ENCODE measurements at regions not wholly inside any gene's neighbourhood (a gene's known extent, or its start where the extent isn't known, plus 50 kb on each side); places are given as distances from the start of the nearest gene placed in this dataset.
"Not testable (repeated sequence)": the region's sequence is repeated elsewhere in the genome, so short reads cannot be mapped to it uniquely, and the experiment has no call there.

DNA sequence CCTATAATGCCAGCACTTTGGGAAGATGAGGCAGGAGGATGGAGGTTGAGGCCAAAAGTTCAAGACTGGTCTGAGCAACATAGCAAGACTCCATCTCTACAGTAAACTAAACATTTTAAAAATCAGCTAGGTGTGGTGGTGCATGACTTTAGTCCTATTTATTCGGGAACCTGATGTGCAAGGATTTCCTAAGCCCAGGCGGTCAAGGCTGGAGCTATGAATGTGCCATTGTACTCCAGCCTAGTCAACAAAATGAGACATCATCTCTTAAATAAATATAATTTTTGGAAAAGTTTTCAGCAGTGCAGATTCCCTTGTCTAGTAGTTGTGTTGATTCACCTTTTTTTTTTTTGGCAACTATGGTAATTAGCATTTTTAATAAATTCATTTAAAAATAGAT is 928.7 kb upstream of the PRKX start:
- H3K4me3 ChIP-seq, result no peak overlapping the region
- H3K27me3 ChIP-seq, result no peaks in the 10 kb centered on the region
- no peak for TF ChIP-seq POLR2AphosphoS5 (IDR thresholded peaks at IDR 0.05)
- TF ChIP-seq EP300 (IDR thresholded peaks at IDR 0.05), result no peak
- TF ChIP-seq POLR2A (IDR thresholded peaks at IDR 0.05), result no peak
- TF ChIP-seq, protein P1, sequence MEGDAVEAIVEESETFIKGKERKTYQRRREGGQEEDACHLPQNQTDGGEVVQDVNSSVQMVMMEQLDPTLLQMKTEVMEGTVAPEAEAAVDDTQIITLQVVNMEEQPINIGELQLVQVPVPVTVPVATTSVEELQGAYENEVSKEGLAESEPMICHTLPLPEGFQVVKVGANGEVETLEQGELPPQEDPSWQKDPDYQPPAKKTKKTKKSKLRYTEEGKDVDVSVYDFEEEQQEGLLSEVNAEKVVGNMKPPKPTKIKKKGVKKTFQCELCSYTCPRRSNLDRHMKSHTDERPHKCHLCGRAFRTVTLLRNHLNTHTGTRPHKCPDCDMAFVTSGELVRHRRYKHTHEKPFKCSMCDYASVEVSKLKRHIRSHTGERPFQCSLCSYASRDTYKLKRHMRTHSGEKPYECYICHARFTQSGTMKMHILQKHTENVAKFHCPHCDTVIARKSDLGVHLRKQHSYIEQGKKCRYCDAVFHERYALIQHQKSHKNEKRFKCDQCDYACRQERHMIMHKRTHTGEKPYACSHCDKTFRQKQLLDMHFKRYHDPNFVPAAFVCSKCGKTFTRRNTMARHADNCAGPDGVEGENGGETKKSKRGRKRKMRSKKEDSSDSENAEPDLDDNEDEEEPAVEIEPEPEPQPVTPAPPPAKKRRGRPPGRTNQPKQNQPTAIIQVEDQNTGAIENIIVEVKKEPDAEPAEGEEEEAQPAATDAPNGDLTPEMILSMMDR (IDR thresholded peaks at IDR 0.05), result no peak
- no peaks in the 10 kb centered on the region for H3K4me1 ChIP-seq
- H3K36me3 ChIP-seq, result no peaks in the 10 kb centered on the region
- no peak for DNase-seq
- intact Hi-C loops (cut with DNase I), result no loop called here
- H3K9me3 ChIP-seq, result no peaks in the 10 kb centered on the region
- 80 to 92% methylated on average over 2 of the region's 2 CpGs for WGBS, 2 donors
- H3K27ac ChIP-seq, result no peak overlapping the region

GRCh38 chrX:4638036-4638435 is 924.6 kb upstream of the PRKX start:
- TF ChIP-seq POLR2AphosphoS5 (IDR thresholded peaks at IDR 0.05) (no peak), EP300 (IDR thresholded peaks at IDR 0.05) (no peak), POLR2A (IDR thresholded peaks at IDR 0.05) (no peak)
- TF ChIP-seq, protein P1 (IDR thresholded peaks at IDR 0.05), result no peak
- intact Hi-C loops (cut with DNase I), result no loop called here
- Histone ChIP-seq H3K27me3 (no peaks in the 10 kb centered on the region), H3K36me3 (no peaks in the 10 kb centered on the region), H3K27ac (no peak overlapping the region), H3K4me3 (no peak overlapping the region), H3K4me1 (no peaks in the 10 kb centered on the region), H3K9me3 (no peaks in the 10 kb centered on the region)
- DNase-seq, result no peak
- 82 to 84% methylated on average over 4 of the region's 4 CpGs for WGBS, 2 donors

GRCh38 chrX:4627414-4627813 is 914.0 kb upstream of the PRKX start:
- intact Hi-C loops (cut with DNase I), result no loop called here
- TF ChIP-seq POLR2A (IDR thresholded peaks at IDR 0.05) (no peak), EP300 (IDR thresholded peaks at IDR 0.05) (no peak), POLR2AphosphoS5 (IDR thresholded peaks at IDR 0.05) (no peak)
- TF ChIP-seq, protein P1 (IDR thresholded peaks at IDR 0.05), result no peak
- H3K4me3 ChIP-seq, result no peak overlapping the region

GRCh38 chrX:4622486-4623167 is 909.2 kb upstream of the PRKX start:
- Histone ChIP-seq H3K4me3 (no peak overlapping the region), H3K9me3 (no peaks in the 10 kb centered on the region), H3K36me3 (no peaks in the 10 kb centered on the region), H3K27ac (no peak overlapping the region), H3K27me3 (no peaks in the 10 kb centered on the region), H3K4me1 (no peaks in the 10 kb centered on the region)
- no peak for DNase-seq
- TF ChIP-seq POLR2AphosphoS5 (IDR thresholded peaks at IDR 0.05) (no peak), POLR2A (IDR thresholded peaks at IDR 0.05) (no peak), EP300 (IDR thresholded peaks at IDR 0.05) (no peak)
- TF ChIP-seq, protein P1 (IDR thresholded peaks at IDR 0.05), result no peak
- WGBS, 2 donors, result 29 to 58% methylated on average over 5 of the region's 5 CpGs
- intact Hi-C loops (cut with DNase I), result no loop called here

More at GRCh38 chrX:4627414-4627813, 914.0 kb upstream of the PRKX start:
- H3K27me3 ChIP-seq, result no peaks in the 10 kb centered on the region
- H3K36me3 ChIP-seq, result no peaks in the 10 kb centered on the region
- 65 to 77% methylated on average over 1 of the region's 1 CpG for WGBS, 2 donors
- DNase-seq, result no peak
- H3K9me3 ChIP-seq, result no peaks in the 10 kb centered on the region
- no peak overlapping the region for H3K27ac ChIP-seq
- H3K4me1 ChIP-seq, result no peaks in the 10 kb centered on the region

- intact Hi-C loops (cut with DNase I); H3K27me3 ChIP-seq; H3K36me3 ChIP-seq; DNase-seq; H3K4me3 ChIP-seq; H3K4me1 ChIP-seq; H3K9me3 ChIP-seq; H3K27ac ChIP-seq: not testable (repeated sequence)
- 60 to 73% methylated on average over 2 of the region's 2 CpGs for WGBS, 2 donors
Measured at GRCh38 chrX:4613651-4614050, 900.2 kb upstream of the PRKX start.

Measured in sigmoid colon (tissue), 6 donors.